ENCODE measurements at regions not wholly inside any gene's neighbourhood (a gene's known extent, or its start where the extent isn't known, plus 50 kb on each side); places are given as distances from the start of the nearest gene placed in this dataset.

DNA sequence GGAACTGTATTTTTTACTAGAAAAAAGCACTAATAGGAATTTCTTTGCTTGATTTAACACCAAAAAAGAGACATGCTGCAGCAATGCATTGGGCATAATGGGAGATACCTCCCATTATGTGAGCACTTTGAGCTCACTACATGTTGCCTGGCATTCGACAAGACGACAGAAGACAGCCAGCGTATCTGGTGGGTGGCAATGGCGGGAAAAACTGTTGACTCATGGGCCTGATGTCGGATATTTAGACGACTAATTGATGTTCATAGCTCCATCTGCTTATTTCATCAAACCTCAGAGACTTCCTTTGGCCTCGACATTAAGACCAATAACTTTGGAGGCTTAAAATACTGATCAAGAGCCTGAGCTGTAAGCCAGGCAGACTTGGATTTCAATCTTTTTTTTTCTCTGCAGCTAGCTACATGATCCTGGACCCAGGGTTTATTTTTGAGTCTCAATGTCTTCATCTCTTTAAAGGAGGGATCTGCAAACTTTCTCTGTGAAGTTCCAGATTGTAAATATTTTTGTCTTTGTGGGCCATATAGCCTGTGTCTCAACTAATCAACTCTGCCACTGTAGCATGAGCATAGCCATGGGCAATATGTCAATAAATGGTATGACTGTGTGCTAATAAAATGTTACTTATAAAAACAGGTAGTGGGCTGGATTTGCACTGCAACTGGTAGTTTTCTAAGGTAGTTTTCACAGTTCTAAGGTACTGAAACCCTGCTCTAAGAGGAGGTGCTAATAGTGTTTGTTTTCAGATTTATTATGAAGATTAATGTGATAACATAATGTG is 375.1 kb downstream of the METTL15 start:
- BruUV-seq (replicated peaks): no TSS peak
- H3K4me2 ChIP-seq (ENCODE audit: low read length): no peak overlapping the region
- no peaks in the 10 kb centered on the region for H4K20me1 ChIP-seq (ENCODE audit: insufficient read depth)
- H3K27me3 ChIP-seq (ENCODE audit: insufficient read depth, low read length): no peaks in the 10 kb centered on the region
- no peak overlapping the region for H3K9ac ChIP-seq (ENCODE audit: low read length)
- H2AFZ ChIP-seq (ENCODE audit: low read depth, low read length, poor library complexity, severe bottlenecking): no peak overlapping the region
- no peaks in the 10 kb centered on the region for H3K36me3 ChIP-seq (ENCODE audit: control insufficient read depth in 1 of 2, insufficient read depth in 2 of 2, low read length in 2 of 2)
- TF ChIP-seq EGR1 (IDR thresholded peaks at IDR 0.05; ENCODE audit: low read depth) (no peak), SP1 (IDR thresholded peaks at IDR 0.05; ENCODE audit: low read depth) (no peak), POLR2A (IDR thresholded peaks at IDR 0.05; ENCODE audit: borderline replicate concordance, extremely low read depth, insufficient read depth, insufficient read length) (no peak), SIN3A (IDR thresholded peaks at IDR 0.05; ENCODE audit: low read depth) (no peak), JUND (IDR thresholded peaks at IDR 0.05) (no peak), POLR2AphosphoS5 (IDR thresholded peaks at IDR 0.05; ENCODE audit: low read depth, low read length) (no peak), ELF1 (IDR thresholded peaks at IDR 0.05; ENCODE audit: borderline replicate concordance, low read depth) (no peak), EZH2phosphoT487 (IDR thresholded peaks at IDR 0.05; ENCODE audit: borderline replicate concordance) (no peak), RAD21 (IDR thresholded peaks at IDR 0.05; ENCODE audit: low read depth) (no peak), SRF (IDR thresholded peaks at IDR 0.05; ENCODE audit: low read depth) (no peak), CBX3 (IDR thresholded peaks at IDR 0.05; ENCODE audit: low read depth) (no peak), ZFX (IDR thresholded peaks at IDR 0.05) (no peak)
- TF ChIP-seq, protein P1, sequence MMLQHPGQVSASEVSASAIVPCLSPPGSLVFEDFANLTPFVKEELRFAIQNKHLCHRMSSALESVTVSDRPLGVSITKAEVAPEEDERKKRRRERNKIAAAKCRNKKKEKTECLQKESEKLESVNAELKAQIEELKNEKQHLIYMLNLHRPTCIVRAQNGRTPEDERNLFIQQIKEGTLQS (IDR thresholded peaks at IDR 0.05): no peak
- TF ChIP-seq, protein P2, sequence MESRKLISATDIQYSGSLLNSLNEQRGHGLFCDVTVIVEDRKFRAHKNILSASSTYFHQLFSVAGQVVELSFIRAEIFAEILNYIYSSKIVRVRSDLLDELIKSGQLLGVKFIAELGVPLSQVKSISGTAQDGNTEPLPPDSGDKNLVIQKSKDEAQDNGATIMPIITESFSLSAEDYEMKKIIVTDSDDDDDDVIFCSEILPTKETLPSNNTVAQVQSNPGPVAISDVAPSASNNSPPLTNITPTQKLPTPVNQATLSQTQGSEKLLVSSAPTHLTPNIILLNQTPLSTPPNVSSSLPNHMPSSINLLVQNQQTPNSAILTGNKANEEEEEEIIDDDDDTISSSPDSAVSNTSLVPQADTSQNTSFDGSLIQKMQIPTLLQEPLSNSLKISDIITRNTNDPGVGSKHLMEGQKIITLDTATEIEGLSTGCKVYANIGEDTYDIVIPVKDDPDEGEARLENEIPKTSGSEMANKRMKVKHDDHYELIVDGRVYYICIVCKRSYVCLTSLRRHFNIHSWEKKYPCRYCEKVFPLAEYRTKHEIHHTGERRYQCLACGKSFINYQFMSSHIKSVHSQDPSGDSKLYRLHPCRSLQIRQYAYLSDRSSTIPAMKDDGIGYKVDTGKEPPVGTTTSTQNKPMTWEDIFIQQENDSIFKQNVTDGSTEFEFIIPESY (IDR thresholded peaks at IDR 0.05; ENCODE audit: extremely low read depth, insufficient replicate concordance, low read length): no peak
- TF ChIP-seq, protein P3, sequence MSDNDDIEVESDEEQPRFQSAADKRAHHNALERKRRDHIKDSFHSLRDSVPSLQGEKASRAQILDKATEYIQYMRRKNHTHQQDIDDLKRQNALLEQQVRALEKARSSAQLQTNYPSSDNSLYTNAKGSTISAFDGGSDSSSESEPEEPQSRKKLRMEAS (IDR thresholded peaks at IDR 0.05): no peak
- ChIA-PET POLR2A (no interaction called here), CTCF (no interaction called here), RAD21 (ENCODE audit: low non-redundant PET in 1 of 2, low total read pairs in 2 of 2, uncharacterized antibody in 2 of 2, unreplicated experiment in 2 of 2) (no interaction called here)
- H3K27ac ChIP-seq (ENCODE audit: low read depth, low read length): no peak overlapping the region
- no peak for ATAC-seq
- H3K79me2 ChIP-seq (ENCODE audit: insufficient read depth, low read length): no peaks in the 10 kb centered on the region
- H3K9me3 ChIP-seq (ENCODE audit: control insufficient read depth in 1 of 2, insufficient read depth in 1 of 2, low read depth in 1 of 2, low read length in 2 of 2): no peaks in the 10 kb centered on the region
- intact Hi-C loops (cut with micrococcal nuclease): no loop called here
- H3K4me3 ChIP-seq (replicated peaks in 1 of 2; ENCODE audit: low read depth in 1 of 2, low read length in 2 of 2): no peak overlapping the region
- no peaks in the 10 kb centered on the region for H3K9me2 ChIP-seq (ENCODE audit: insufficient read depth)
- no peaks in the 10 kb centered on the region for H3K4me1 ChIP-seq (ENCODE audit: control insufficient read depth in 1 of 2, insufficient read depth in 2 of 2, low read length in 2 of 2)
- no peak for DNase-seq (ENCODE audit: low read depth, low spot score)
